Upper lobe of left lung (tissue), 4 donors: ENCODE measurements at regions not wholly inside any gene's neighbourhood (a gene's known extent, or its start where the extent isn't known, plus 50 kb on each side); places are given as distances from the start of the nearest gene placed in this dataset.

Source experiments
- CTCF ChIP-seq, 6 experiments: fragments of 450-650 bp in 4 of 6; fragments of 200-600 bp in 2 of 6; sonication (generic) in 2 of 6; IDR thresholded peaks; one replicate each; pipeline ENCODE4 v1.5.1; 2016 to 2019; ENCODE audit warnings: antibody characterized with exemption in 6 of 6
- EP300 ChIP-seq, 4 donors: sonication (generic); formaldehyde crosslinking; IDR thresholded peaks; one replicate each; pipeline ENCODE4 v1.5.1; 2017; ENCODE audit warnings: antibody characterized with exemption in 4 of 4, control low read depth in 2 of 4

DNA sequence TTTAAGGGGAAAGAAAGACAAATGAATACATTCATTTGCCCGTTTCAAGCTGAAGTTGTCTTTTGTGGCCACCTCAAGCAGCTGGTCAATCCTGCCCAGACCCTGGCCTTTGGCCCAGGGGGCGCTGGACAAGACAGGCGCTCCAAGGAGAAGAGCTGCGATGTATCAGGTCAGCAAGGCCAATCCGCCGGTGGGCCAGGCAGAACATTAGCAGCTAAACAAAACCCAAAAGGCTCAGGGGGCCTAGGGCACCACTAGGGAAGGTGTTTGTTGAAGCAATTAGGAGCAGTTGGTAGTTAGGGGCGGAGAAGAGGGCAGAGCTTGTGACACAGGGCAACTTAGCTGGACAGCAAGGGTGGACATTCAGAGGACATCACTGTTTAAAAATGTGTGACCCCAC lies 60.8 kb upstream of the TMEM33 start:
- TF ChIP-seq CTCF (IDR thresholded peaks at IDR 0.05) (no peak), EP300 (IDR thresholded peaks at IDR 0.05) (no peak)
